ENCODE measurements at regions not wholly inside any gene's neighbourhood (a gene's known extent, or its start where the extent isn't known, plus 50 kb on each side); places are given as distances from the start of the nearest gene placed in this dataset.
"Not testable (repeated sequence)": the region's sequence is repeated elsewhere in the genome, so short reads cannot be mapped to it uniquely, and the experiment has no call there.

DNA sequence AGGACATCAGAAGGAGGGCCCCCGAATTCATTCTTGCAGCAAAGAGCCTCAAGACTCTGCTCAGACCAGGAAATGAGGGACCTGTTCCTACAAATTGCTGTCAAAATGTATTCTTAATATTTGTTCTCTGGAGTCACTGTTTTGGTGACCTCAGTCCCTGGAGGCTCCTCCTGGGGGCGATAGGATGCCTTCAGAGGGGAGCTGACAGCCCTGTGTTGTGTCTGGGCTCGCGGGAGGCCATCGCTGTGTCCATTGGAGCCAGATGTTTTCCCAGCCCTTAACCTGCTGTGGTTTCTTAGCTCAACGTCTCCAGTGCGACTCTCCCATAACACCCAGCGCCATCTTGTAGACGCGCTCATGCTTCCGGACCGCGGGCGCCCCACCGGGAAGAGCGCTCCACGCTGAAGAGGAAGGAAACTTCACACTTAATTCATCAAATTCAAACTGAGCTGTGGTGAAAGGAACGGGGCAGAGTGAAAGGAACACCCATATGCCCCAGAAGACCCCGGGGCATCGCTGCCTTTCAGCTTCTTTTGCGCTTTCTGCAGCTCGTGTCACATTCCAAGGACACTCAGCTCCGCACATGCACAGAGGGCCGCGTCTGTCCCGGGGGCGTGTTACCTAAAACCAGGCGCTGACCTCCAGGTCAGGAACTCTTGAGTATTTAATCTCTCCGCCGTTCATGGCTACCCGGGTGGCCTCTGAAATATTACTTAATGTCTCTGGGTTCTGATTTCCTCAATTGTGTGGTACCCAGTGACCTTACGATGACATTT, 112.3 kb upstream of the GDNF start:
- no peak for DNase-seq

GRCh38 chr5:37950436-37950835, 110.6 kb upstream of the GDNF start:
- no peak for DNase-seq

- DNase-seq = no peak
Measured at GRCh38 chr5:37945446-37945845, 105.6 kb upstream of the GDNF start.

DNA sequence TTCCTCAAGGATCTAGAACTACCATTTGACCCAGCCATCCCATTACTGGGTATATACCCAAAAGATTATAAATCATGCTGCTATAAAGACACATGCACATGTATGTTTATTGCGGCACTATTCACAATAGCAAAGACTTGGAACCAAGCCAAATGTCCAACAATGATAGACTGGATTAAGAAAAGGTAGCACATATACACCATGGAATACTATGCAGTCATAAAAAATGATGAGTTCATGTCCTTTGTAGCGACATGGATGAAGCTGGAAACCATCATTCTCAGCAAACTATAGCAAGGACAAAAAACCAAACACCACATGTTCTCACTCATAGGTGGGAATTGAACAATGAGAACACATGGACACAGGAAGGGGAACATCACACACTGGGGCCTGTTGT, 103.3 kb upstream of the GDNF start:
- not testable (repeated sequence) for DNase-seq

- no peak for DNase-seq
Measured at GRCh38 chr5:37940931-37941623, 101.2 kb upstream of the GDNF start.

GRCh38 chr5:37938861-37939260, 99.0 kb upstream of the GDNF start:
- DNase-seq = no peak

DNA sequence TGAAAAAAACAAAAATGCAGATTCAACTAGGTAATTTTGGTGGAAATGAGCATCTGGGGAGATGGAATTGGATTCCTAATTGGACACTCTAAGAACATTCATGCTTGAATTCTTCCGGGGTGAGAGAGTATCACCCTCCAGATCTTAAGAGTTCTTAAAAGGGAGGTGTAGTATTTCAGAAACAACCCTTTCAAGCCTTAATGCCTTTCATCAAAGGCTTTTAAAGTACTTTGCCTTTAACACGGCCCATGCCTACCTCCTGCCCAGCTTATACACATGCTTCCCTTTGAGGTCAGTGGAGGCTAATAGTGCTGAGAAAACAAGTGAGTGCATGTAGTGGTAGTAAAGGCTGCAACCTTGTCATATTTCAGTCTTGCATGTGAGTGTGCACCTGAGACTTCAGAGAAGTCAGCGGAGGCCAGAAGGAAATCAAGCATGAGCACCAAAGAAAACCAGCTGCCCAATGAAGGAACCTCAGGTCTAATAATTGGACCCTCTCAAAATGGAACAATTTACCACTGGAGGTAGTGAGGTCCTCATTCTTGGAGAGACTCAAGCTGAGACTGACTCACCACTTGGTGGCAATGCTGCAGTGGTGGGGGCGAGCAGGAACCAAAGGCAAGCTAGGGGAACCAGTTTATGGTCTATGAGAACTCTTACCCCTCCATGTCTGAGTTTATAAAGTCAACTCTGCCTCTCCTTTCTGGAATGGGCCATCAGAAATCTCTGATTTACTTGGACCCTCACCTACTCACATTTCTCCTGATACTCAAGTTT, 98.4 kb upstream of the GDNF start:
- DNase-seq = no peak

DNA sequence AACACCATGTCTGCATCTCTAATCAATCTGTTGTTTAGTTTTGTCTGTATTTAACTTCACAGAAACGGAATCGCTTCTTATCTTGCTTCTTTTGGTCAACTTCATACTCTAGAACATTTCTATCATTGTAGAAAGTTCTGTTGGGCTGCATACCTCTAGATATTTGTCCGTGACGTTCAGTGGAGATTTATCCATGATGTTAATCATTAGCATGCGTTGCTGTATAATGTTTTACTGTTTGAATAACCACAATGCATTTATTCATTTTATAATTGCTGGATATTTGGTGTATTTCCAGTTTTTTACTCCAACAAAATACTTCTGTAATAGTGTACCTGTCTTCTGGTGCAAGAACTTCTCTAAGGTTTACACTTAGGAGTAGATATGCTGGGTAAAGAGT, 96.2 kb upstream of the GDNF start:
- no peak for DNase-seq

GRCh38 chr5:37933576-37933975, 93.7 kb upstream of the GDNF start:
- no peak for DNase-seq

GRCh38 chr5:37932450-37932849, 92.6 kb upstream of the GDNF start:
- no peak for DNase-seq

GRCh38 chr5:37931541-37931940, 91.7 kb upstream of the GDNF start:
- DNase-seq = no peak

- no peak for DNase-seq
Measured at GRCh38 chr5:37930350-37930749, 90.5 kb upstream of the GDNF start.

GRCh38 chr5:37929791-37930190, 90.0 kb upstream of the GDNF start:
- DNase-seq = no peak

- not testable (repeated sequence) for DNase-seq
Measured at GRCh38 chr5:37927753-37928152, 87.9 kb upstream of the GDNF start.

DNA sequence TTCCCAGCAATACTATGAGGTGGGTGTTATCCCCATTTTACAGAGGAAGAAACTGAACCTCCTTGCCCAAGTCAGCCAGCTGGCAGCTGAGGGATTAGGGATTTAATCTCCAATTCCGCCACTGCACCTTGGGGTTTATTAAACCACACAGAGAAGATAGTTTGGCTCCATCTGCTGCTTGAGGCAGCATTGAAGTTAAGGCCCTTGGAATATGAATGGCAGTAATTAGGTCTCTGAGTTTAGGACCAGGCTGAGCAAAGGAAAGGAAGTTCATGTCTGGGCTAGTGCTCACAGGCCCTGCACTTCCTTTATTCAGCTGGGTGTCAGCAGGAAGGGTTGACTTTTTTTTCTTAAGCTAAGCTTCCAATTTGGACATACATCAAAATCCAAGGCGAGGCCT, 86.9 kb upstream of the GDNF start:
- peak; percentile 1 for DNase-seq

GRCh38 chr5:37921452-37921851, 81.6 kb upstream of the GDNF start:
- no peak for DNase-seq

DNA sequence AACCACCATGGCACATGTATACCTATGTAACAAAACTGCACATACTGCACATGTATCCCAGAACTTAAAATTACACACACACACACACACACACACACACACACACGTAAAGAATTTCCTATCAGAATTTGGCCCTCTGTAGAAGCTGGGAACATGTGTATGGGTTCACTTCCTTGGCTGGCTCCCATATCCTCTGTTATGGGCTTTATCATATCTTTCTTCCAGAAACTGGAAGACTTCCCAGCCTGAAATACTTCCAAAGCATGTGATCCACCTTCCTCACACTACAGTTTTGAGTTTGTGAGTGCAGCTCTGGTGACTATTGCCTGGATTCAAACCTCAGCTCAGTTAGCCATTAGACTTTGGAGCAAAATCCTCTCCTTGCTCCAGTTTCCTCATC, 78.6 kb upstream of the GDNF start:
- no peak for DNase-seq

DNA sequence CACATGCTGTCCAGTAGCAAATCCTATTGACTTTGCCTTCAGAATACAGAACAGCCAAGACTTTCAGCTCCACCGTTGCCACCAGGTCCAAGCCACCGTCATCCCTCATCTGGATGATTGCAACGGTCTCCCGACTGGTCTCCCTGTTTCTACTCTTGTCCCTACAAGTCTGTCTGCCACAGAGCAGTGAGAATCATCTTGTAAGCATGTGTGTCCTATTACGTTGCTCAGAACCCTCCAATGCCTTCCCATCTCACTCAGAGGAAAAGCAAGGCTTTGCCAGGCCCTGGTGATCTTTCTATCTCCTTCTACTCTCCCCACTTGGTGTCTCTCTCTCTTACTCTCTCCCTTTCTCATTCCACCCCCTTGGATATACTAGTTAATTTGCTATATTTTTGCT, 76.7 kb upstream of the GDNF start:
- no peak for DNase-seq

DNA sequence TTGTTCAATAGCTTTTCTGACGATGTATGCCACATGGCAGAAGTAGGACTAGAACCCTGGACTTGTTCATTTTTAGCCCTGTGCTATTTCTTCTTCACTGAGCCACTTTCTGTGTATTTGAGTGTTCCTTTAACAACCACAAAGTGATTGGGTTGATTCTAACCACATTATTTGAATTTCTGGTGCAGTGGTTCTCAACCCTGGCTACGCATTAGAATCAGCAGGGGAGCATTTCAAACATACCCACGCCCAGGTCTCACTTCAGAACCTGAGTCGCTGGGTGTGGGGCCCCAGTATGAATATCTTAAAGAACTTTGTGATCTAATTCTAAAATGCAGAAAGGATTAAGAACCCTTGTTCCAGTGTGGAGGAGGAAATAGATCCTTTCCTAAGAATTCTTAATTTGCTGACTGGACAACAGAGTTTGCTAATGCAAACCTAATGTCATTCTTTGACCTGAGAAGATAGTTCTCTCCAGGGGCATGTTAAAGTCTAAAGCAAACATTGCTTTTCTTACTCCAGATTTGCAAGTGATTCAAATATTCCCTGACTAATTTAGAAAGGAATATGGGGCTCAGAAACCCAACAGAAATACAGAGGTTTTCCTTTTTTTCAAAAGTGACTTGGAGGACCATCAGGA, 75.4 kb upstream of the GDNF start:
- no peak for DNase-seq

- peak; percentile 14 for DNase-seq
Measured at GRCh38 chr5:37909610-37910266, 69.9 kb upstream of the GDNF start.

GRCh38 chr5:37906416-37906815, 66.6 kb upstream of the GDNF start:
- no peak for DNase-seq

- no peak for DNase-seq
Measured at GRCh38 chr5:37905230-37905629, 65.4 kb upstream of the GDNF start.

- DNase-seq = no peak
Measured at GRCh38 chr5:37902323-37902722, 62.5 kb upstream of the GDNF start.
